ENCODE measurements at regions not wholly inside any gene's neighbourhood (a gene's known extent, or its start where the extent isn't known, plus 50 kb on each side); places are given as distances from the start of the nearest gene placed in this dataset.
A peak's percentile ranks its signal among the peaks of the same experiment; 100 is the strongest.

GRCh38 chr1:191096405-191096804, 618.7 kb upstream of the BRINP3 start:
- ATAC-seq (no peak), DNase-seq (no peak)
- H3K9me3 ChIP-seq: no peaks in the 10 kb centered on the region
- intact Hi-C loops (cut with DNase I): no loop called here
- TF ChIP-seq POLR2A (IDR thresholded peaks at IDR 0.05): no peak
- TF ChIP-seq, protein P1, sequence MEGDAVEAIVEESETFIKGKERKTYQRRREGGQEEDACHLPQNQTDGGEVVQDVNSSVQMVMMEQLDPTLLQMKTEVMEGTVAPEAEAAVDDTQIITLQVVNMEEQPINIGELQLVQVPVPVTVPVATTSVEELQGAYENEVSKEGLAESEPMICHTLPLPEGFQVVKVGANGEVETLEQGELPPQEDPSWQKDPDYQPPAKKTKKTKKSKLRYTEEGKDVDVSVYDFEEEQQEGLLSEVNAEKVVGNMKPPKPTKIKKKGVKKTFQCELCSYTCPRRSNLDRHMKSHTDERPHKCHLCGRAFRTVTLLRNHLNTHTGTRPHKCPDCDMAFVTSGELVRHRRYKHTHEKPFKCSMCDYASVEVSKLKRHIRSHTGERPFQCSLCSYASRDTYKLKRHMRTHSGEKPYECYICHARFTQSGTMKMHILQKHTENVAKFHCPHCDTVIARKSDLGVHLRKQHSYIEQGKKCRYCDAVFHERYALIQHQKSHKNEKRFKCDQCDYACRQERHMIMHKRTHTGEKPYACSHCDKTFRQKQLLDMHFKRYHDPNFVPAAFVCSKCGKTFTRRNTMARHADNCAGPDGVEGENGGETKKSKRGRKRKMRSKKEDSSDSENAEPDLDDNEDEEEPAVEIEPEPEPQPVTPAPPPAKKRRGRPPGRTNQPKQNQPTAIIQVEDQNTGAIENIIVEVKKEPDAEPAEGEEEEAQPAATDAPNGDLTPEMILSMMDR (IDR thresholded peaks at IDR 0.05): no peak
- WGBS (ENCODE audit: insufficient coverage, low coverage, low lambda C conversion rate, missing lambda C conversion rate): 33% methylated on average over 1 of the region's 1 CpG
- no peaks in the 10 kb centered on the region for H3K4me1 ChIP-seq
- no peaks in the 10 kb centered on the region for H3K36me3 ChIP-seq
- no peak overlapping the region for H3K27ac ChIP-seq
- H3K27me3 ChIP-seq: no peaks in the 10 kb centered on the region
- no peak overlapping the region for H3K4me3 ChIP-seq

- Histone ChIP-seq H3K4me1 (no peaks in the 10 kb centered on the region), H3K9me3 (no peaks in the 10 kb centered on the region), H3K27me3 (no peaks in the 10 kb centered on the region), H3K4me3 (no peak overlapping the region), H3K36me3 (no peaks in the 10 kb centered on the region), H3K27ac (no peak overlapping the region)
- WGBS (ENCODE audit: insufficient coverage, low coverage, low lambda C conversion rate, missing lambda C conversion rate): 52% methylated on average over 3 of the region's 4 CpGs
- intact Hi-C loops (cut with DNase I): no loop called here
- ATAC-seq (no peak), DNase-seq (no peak)
- TF ChIP-seq, protein P1 (IDR thresholded peaks at IDR 0.05): no peak
- no peak for TF ChIP-seq POLR2A (IDR thresholded peaks at IDR 0.05)
These were observed 622.0 kb upstream of the BRINP3 start for GRCh38 chr1:191099696-191100095.

- H3K4me3 ChIP-seq: no peak overlapping the region
- ATAC-seq (no peak), DNase-seq (no peak)
- no peaks in the 10 kb centered on the region for H3K4me1 ChIP-seq
- H3K36me3 ChIP-seq: no peaks in the 10 kb centered on the region
- no peak for TF ChIP-seq POLR2A (IDR thresholded peaks at IDR 0.05)
- TF ChIP-seq, protein P1 (IDR thresholded peaks at IDR 0.05): no peak
- intact Hi-C loops (cut with DNase I): no loop called here
- WGBS (ENCODE audit: insufficient coverage, low coverage, low lambda C conversion rate, missing lambda C conversion rate): 61% methylated on average over 3 of the region's 3 CpGs
- no peaks in the 10 kb centered on the region for H3K27me3 ChIP-seq
- H3K27ac ChIP-seq: no peak overlapping the region
- H3K9me3 ChIP-seq: no peaks in the 10 kb centered on the region
These were observed 624.3 kb upstream of the BRINP3 start for GRCh38 chr1:191101960-191102359.

GRCh38 chr1:191125950-191126349, 648.3 kb upstream of the BRINP3 start:
- H3K27me3 ChIP-seq: no peaks in the 10 kb centered on the region
- ATAC-seq (peak in 1 of 4 donors; percentile 30), DNase-seq (no peak)
- no peak overlapping the region for H3K27ac ChIP-seq
- H3K36me3 ChIP-seq: no peaks in the 10 kb centered on the region
- no peaks in the 10 kb centered on the region for H3K9me3 ChIP-seq
- TF ChIP-seq, protein P1 (IDR thresholded peaks at IDR 0.05): no peak
- no peak for TF ChIP-seq POLR2A (IDR thresholded peaks at IDR 0.05)
- no peak overlapping the region for H3K4me3 ChIP-seq
- no CpG with 5 or more reads among the region's 3 CpGs for WGBS (ENCODE audit: insufficient coverage, low coverage, low lambda C conversion rate, missing lambda C conversion rate)
- H3K4me1 ChIP-seq: no peaks in the 10 kb centered on the region
- intact Hi-C loops (cut with DNase I): no loop called here

GRCh38 chr1:191134796-191135195, 657.1 kb upstream of the BRINP3 start:
- DNase-seq: no peak
- Histone ChIP-seq H3K4me1 (no peaks in the 10 kb centered on the region), H3K27ac (no peak overlapping the region), H3K27me3 (no peaks in the 10 kb centered on the region), H3K9me3 (no peaks in the 10 kb centered on the region), H3K36me3 (no peaks in the 10 kb centered on the region), H3K4me3 (no peak overlapping the region)
- intact Hi-C loops (cut with DNase I): no loop called here
- no peak for ATAC-seq
- 34% methylated on average over 7 of the region's 7 CpGs for WGBS (ENCODE audit: insufficient coverage, low coverage, low lambda C conversion rate, missing lambda C conversion rate)
- TF ChIP-seq, protein P1 (IDR thresholded peaks at IDR 0.05): no peak
- TF ChIP-seq POLR2A (IDR thresholded peaks at IDR 0.05): no peak
